ENCODE measurements at regions not wholly inside any gene's neighbourhood (a gene's known extent, or its start where the extent isn't known, plus 50 kb on each side); places are given as distances from the start of the nearest gene placed in this dataset.

DNA sequence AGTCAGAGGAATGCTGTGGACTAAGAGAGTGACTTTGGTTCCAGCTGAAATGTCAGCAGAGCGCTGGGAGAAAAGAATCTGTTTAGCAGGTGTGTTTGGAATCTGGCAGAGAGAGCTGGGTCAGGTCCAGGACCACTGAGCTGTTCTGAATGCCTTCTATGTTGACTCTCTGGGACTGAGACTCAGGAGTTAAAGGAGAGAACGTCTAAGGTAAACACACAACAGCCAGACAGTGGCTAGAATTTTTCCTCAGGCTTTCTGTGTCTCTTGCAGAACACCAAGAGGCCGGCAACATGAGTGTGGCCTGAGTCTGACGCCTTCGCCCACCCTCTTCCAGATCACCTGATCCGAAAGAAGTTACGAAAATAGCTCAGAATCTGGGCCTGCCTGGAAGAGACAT is 107.2 kb upstream of the ZNF462 start:
- Histone ChIP-seq H3K9me3 (ENCODE audit: control insufficient read depth in 2 of 2, low read length in 2 of 2) (no peaks in the 10 kb centered on the region), H3K4me3 (ENCODE audit: low read length in 2 of 2) (no peak overlapping the region), H3K9ac (ENCODE audit: low read depth in 1 of 2, low read length in 2 of 2) (no peak overlapping the region), H3K27me3 (ENCODE audit: control insufficient read depth in 2 of 2, insufficient read depth in 2 of 2, low read length in 2 of 2) (no peaks in the 10 kb centered on the region), H3K4me1 (ENCODE audit: control insufficient read depth in 2 of 2, insufficient read depth in 2 of 2, low read length in 2 of 2) (peaks cover 0 to 3% of the 10 kb centered on the region in 2 donors), H3K36me3 (ENCODE audit: control insufficient read depth in 2 of 2, insufficient read depth in 2 of 2, low read length in 2 of 2) (no peaks in the 10 kb centered on the region), H3K27ac (ENCODE audit: low read depth in 2 of 2, low read length in 2 of 2) (no peak overlapping the region)

DNA sequence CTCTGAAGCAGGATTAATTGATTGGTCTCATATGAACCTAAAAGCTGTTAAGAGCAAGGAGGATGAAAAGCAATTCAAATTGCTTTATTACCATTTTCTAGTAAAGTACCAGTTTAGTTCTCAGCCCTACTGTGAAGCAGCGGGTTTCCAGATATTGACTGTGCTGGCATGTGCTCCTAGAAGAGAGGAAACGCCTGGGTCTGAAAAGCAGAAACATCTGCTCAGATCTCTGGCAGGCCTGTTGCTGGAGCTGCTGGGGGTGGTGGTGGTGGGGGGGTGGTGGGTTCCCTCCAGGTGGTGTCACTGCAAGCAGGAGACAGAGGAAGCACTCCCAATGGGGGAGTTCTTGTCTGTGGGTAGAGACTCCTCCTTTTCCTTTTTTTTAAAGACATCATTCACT is 105.5 kb upstream of the ZNF462 start:
- no peaks in the 10 kb centered on the region for H3K9me3 ChIP-seq (ENCODE audit: control insufficient read depth in 2 of 2, low read length in 2 of 2)
- H3K4me3 ChIP-seq (ENCODE audit: low read length in 2 of 2) = no peak overlapping the region
- no peaks in the 10 kb centered on the region for H3K27me3 ChIP-seq (ENCODE audit: control insufficient read depth in 2 of 2, insufficient read depth in 2 of 2, low read length in 2 of 2)
- H3K27ac ChIP-seq (ENCODE audit: low read depth in 2 of 2, low read length in 2 of 2) = no peak overlapping the region
- H3K9ac ChIP-seq (ENCODE audit: low read depth in 1 of 2, low read length in 2 of 2) = no peak overlapping the region
- peaks cover 0 to 3% of the 10 kb centered on the region in 2 donors for H3K4me1 ChIP-seq (ENCODE audit: control insufficient read depth in 2 of 2, insufficient read depth in 2 of 2, low read length in 2 of 2)
- H3K36me3 ChIP-seq (ENCODE audit: control insufficient read depth in 2 of 2, insufficient read depth in 2 of 2, low read length in 2 of 2) = no peaks in the 10 kb centered on the region

DNA sequence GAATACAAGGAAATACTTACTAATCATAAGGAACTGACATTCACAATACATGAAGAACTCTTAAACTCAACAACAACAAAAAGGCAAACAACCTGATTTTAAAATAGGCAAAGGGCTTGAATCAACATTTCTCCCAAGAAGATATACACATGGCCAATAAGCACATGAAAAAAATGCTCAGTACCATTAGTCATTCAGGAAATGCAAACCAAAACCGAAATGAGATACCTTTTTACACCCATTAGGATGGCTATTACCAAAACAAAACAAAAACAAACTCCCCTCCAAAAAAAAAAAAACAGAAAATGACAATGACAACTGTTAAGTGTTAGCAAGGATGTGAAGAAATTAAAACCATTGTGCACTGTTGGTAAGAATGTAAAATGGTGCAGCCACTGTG is 104.1 kb upstream of the ZNF462 start:
- Histone ChIP-seq H3K9me3 (ENCODE audit: control insufficient read depth in 2 of 2, low read length in 2 of 2) (no peaks in the 10 kb centered on the region), H3K27ac (ENCODE audit: low read depth in 2 of 2, low read length in 2 of 2) (no peak overlapping the region), H3K36me3 (ENCODE audit: control insufficient read depth in 2 of 2, insufficient read depth in 2 of 2, low read length in 2 of 2) (no peaks in the 10 kb centered on the region), H3K27me3 (ENCODE audit: control insufficient read depth in 2 of 2, insufficient read depth in 2 of 2, low read length in 2 of 2) (no peaks in the 10 kb centered on the region), H3K9ac (ENCODE audit: low read depth in 1 of 2, low read length in 2 of 2) (no peak overlapping the region), H3K4me3 (ENCODE audit: low read length in 2 of 2) (no peak overlapping the region), H3K4me1 (ENCODE audit: control insufficient read depth in 2 of 2, insufficient read depth in 2 of 2, low read length in 2 of 2) (peaks cover 0 to 3% of the 10 kb centered on the region in 2 donors)

DNA sequence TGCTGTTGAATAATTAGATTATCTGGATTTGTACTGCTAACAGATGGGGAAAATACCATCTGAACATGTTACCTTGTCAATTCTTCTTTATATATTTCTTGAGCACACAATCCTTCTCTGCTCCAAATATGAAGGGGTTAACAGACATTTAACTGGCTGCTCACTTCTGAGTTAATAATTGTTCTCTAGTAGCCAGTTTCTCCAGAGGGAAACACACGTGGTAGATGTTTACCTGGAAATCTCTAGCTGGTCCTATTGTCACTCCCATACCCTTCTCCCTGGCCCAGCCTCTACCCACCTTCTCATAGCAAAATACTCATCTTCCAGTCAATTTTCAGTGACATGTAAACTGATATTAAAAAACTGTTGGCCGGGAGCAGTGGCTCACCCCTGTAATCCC is 101.5 kb upstream of the ZNF462 start:
- H3K27ac ChIP-seq (ENCODE audit: low read depth in 2 of 2, low read length in 2 of 2) = no peak overlapping the region
- peaks cover 0 to 3% of the 10 kb centered on the region in 2 donors for H3K4me1 ChIP-seq (ENCODE audit: control insufficient read depth in 2 of 2, insufficient read depth in 2 of 2, low read length in 2 of 2)
- H3K27me3 ChIP-seq (ENCODE audit: control insufficient read depth in 2 of 2, insufficient read depth in 2 of 2, low read length in 2 of 2) = no peaks in the 10 kb centered on the region
- H3K36me3 ChIP-seq (ENCODE audit: control insufficient read depth in 2 of 2, insufficient read depth in 2 of 2, low read length in 2 of 2) = no peaks in the 10 kb centered on the region
- no peak overlapping the region for H3K4me3 ChIP-seq (ENCODE audit: low read length in 2 of 2)
- no peaks in the 10 kb centered on the region for H3K9me3 ChIP-seq (ENCODE audit: control insufficient read depth in 2 of 2, low read length in 2 of 2)
- no peak overlapping the region for H3K9ac ChIP-seq (ENCODE audit: low read depth in 1 of 2, low read length in 2 of 2)

DNA sequence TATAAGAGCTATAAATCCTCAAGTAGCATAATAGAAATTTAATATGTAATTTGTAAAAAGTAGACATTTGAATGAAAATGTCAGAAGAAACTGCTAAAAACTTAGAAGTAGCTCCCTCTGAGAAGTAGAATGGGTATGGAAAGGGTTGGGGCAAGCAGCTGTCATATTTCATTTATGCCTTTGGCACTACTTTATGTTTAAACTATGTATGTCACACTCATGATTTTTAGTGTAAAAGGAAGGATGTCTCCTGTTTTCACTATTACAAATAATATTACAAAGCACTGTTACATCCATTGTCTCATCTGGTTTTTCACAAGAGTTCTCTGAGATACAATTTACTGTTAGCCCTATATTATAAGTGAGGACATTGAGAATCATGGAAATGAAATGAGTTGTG is 96.3 kb upstream of the ZNF462 start:
- Histone ChIP-seq H3K27ac (ENCODE audit: low read depth in 2 of 2, low read length in 2 of 2) (no peak overlapping the region), H3K36me3 (ENCODE audit: control insufficient read depth in 2 of 2, insufficient read depth in 2 of 2, low read length in 2 of 2) (no peaks in the 10 kb centered on the region), H3K9ac (ENCODE audit: low read depth in 1 of 2, low read length in 2 of 2) (no peak overlapping the region), H3K4me3 (ENCODE audit: low read length in 2 of 2) (no peak overlapping the region), H3K27me3 (ENCODE audit: control insufficient read depth in 2 of 2, insufficient read depth in 2 of 2, low read length in 2 of 2) (no peaks in the 10 kb centered on the region), H3K9me3 (ENCODE audit: control insufficient read depth in 2 of 2, low read length in 2 of 2) (no peaks in the 10 kb centered on the region), H3K4me1 (ENCODE audit: control insufficient read depth in 2 of 2, insufficient read depth in 2 of 2, low read length in 2 of 2) (no peaks in the 10 kb centered on the region)

DNA sequence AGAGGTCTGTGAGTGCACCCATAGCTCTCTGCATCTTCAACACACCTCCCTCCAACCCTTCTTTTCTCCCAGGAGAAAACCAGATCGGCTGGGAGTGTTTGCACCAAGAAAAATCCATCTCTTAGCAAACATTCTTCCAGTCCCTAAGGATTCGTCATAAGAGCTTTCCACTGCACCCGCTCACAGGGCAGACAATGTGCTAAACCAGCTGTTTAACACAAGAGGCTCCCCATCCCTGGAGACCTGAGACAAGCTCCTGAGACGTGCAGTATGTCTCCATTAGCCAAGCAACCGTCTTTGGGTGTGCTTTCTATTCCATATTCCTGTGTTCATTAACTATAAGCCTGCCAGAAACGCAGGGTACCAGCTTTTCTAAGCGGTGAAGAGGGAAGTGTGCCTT is 93.6 kb upstream of the ZNF462 start:
- no peaks in the 10 kb centered on the region for H3K4me1 ChIP-seq (ENCODE audit: control insufficient read depth in 2 of 2, insufficient read depth in 2 of 2, low read length in 2 of 2)
- H3K36me3 ChIP-seq (ENCODE audit: control insufficient read depth in 2 of 2, insufficient read depth in 2 of 2, low read length in 2 of 2) = no peaks in the 10 kb centered on the region
- no peaks in the 10 kb centered on the region for H3K27me3 ChIP-seq (ENCODE audit: control insufficient read depth in 2 of 2, insufficient read depth in 2 of 2, low read length in 2 of 2)

DNA sequence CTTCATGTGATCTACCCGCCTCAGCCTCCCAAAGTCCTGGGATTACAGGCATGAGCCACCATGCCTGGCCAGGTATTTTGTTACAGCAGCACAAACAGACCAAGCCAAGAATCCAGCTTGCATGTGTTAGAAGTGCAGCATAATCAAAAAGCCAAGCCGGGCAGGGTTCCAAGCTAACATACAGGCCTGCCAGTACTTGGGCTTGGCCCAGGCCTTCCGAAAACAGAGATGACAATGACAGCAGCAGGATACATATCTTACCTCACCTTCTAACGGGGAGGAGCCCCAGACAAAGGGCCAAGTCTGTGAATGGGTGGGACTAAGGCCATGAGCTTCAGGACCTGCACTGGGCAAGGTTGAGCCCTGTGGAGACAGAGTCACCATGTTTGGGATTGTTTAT is 91.4 kb upstream of the ZNF462 start:
- Histone ChIP-seq H3K4me1 (ENCODE audit: control insufficient read depth in 2 of 2, insufficient read depth in 2 of 2, low read length in 2 of 2) (no peaks in the 10 kb centered on the region), H3K9me3 (ENCODE audit: control insufficient read depth in 2 of 2, low read length in 2 of 2) (no peaks in the 10 kb centered on the region), H3K9ac (ENCODE audit: low read depth in 1 of 2, low read length in 2 of 2) (no peak overlapping the region), H3K36me3 (ENCODE audit: control insufficient read depth in 2 of 2, insufficient read depth in 2 of 2, low read length in 2 of 2) (no peaks in the 10 kb centered on the region), H3K27me3 (ENCODE audit: control insufficient read depth in 2 of 2, insufficient read depth in 2 of 2, low read length in 2 of 2) (no peaks in the 10 kb centered on the region), H3K4me3 (ENCODE audit: low read length in 2 of 2) (no peak overlapping the region), H3K27ac (ENCODE audit: low read depth in 2 of 2, low read length in 2 of 2) (no peak overlapping the region)

More for the DNA sequence above, 93.6 kb upstream of the ZNF462 start:
- Histone ChIP-seq H3K9ac (ENCODE audit: low read depth in 1 of 2, low read length in 2 of 2) (no peak overlapping the region), H3K27ac (ENCODE audit: low read depth in 2 of 2, low read length in 2 of 2) (no peak overlapping the region), H3K4me3 (ENCODE audit: low read length in 2 of 2) (no peak overlapping the region), H3K9me3 (ENCODE audit: control insufficient read depth in 2 of 2, low read length in 2 of 2) (no peaks in the 10 kb centered on the region)

DNA sequence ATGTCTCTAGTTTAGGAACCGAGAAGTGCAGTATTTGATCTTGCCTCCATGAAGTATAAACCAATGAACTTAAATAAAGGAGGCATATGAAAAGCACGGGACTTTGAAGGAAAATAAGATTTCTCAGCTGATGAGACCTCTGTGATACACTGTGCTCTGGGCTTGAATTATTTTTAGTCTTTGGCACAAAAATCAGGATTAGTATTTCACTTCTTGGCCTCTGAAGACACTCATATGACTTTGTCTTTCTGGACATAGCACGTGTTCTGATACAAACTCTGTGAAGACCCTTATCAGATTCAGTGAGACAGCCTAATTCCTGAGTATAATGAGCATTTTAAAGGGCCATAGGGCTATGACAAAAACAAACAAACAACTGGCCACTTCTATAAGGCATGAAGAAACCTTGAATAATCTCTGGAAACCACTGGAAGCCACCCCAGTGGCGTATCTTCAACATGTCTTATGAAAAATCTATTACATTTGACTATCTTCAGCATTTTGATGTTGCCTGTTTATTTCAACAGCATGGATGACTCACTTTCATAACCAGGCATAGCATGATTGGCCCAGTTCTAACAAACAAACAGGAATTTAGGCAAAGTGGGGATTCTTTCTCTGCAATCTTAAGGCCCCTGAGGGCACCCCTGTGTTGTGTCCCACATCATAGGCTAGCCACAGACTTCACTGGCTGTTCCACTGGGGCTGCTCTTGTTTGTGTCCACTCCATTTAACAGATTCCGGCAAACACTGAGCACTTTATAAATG is 90.3 kb upstream of the ZNF462 start:
- Histone ChIP-seq H3K36me3 (ENCODE audit: control insufficient read depth in 2 of 2, insufficient read depth in 2 of 2, low read length in 2 of 2) (no peaks in the 10 kb centered on the region), H3K9ac (ENCODE audit: low read depth in 1 of 2, low read length in 2 of 2) (no peak overlapping the region), H3K27ac (ENCODE audit: low read depth in 2 of 2, low read length in 2 of 2) (no peak overlapping the region), H3K27me3 (ENCODE audit: control insufficient read depth in 2 of 2, insufficient read depth in 2 of 2, low read length in 2 of 2) (no peaks in the 10 kb centered on the region), H3K4me3 (ENCODE audit: low read length in 2 of 2) (no peak overlapping the region), H3K9me3 (ENCODE audit: control insufficient read depth in 2 of 2, low read length in 2 of 2) (no peaks in the 10 kb centered on the region), H3K4me1 (ENCODE audit: control insufficient read depth in 2 of 2, insufficient read depth in 2 of 2, low read length in 2 of 2) (no peaks in the 10 kb centered on the region)

DNA sequence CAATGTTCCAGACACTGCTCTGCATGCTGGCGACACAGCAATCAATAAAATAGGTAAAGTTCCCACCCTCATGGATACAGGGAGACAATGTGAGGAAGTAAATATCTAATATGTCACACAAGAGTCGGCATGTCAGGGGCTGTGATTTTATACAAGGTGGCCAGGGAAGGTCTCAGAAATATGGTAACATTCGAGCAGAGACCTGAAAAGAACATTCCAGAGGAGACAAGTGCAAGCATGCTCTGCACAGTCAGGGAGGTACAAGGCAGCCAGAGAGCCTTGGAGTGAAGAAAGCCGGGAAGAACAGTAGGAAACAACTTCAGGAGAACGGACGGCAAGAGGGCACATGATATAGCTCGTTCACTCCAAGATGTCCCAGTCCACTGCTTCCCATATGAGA is 89.2 kb upstream of the ZNF462 start:
- Histone ChIP-seq H3K36me3 (ENCODE audit: control insufficient read depth in 2 of 2, insufficient read depth in 2 of 2, low read length in 2 of 2) (no peaks in the 10 kb centered on the region), H3K9me3 (ENCODE audit: control insufficient read depth in 2 of 2, low read length in 2 of 2) (no peaks in the 10 kb centered on the region), H3K27ac (ENCODE audit: low read depth in 2 of 2, low read length in 2 of 2) (no peak overlapping the region), H3K27me3 (ENCODE audit: control insufficient read depth in 2 of 2, insufficient read depth in 2 of 2, low read length in 2 of 2) (no peaks in the 10 kb centered on the region), H3K4me3 (ENCODE audit: low read length in 2 of 2) (no peak overlapping the region), H3K9ac (ENCODE audit: low read depth in 1 of 2, low read length in 2 of 2) (no peak overlapping the region), H3K4me1 (ENCODE audit: control insufficient read depth in 2 of 2, insufficient read depth in 2 of 2, low read length in 2 of 2) (no peaks in the 10 kb centered on the region)

DNA sequence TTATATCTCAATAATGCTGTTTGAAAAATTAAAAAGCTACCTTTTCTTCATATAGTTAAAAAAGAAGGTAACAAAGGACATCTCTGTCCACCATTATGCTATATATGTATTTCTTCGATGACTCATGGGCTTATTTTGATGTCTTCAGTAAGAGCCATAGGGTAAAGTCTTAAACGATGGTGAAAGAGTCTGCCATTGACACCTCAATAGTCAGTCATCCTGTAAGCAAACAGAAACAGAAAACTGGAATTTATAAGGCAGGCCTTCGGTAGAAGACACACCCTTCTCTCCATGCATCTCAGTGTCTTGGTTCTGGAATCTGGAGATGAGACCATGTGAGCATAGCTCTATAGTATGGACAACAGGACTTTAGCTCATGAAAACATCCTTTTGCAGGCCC is 87.0 kb upstream of the ZNF462 start:
- Histone ChIP-seq H3K36me3 (ENCODE audit: control insufficient read depth in 2 of 2, insufficient read depth in 2 of 2, low read length in 2 of 2) (no peaks in the 10 kb centered on the region), H3K9me3 (ENCODE audit: control insufficient read depth in 2 of 2, low read length in 2 of 2) (no peaks in the 10 kb centered on the region), H3K4me1 (ENCODE audit: control insufficient read depth in 2 of 2, insufficient read depth in 2 of 2, low read length in 2 of 2) (no peaks in the 10 kb centered on the region), H3K4me3 (ENCODE audit: low read length in 2 of 2) (no peak overlapping the region), H3K27ac (ENCODE audit: low read depth in 2 of 2, low read length in 2 of 2) (no peak overlapping the region), H3K27me3 (ENCODE audit: control insufficient read depth in 2 of 2, insufficient read depth in 2 of 2, low read length in 2 of 2) (no peaks in the 10 kb centered on the region), H3K9ac (ENCODE audit: low read depth in 1 of 2, low read length in 2 of 2) (no peak overlapping the region)

All from mucosa of rectum (tissue), 2 donors.